GM19467 (cell line): ENCODE measurements at regions not wholly inside any gene's neighbourhood (a gene's known extent, or its start where the extent isn't known, plus 50 kb on each side); places are given as distances from the start of the nearest gene placed in this dataset.
"Not testable (repeated sequence)": the region's sequence is repeated elsewhere in the genome, so short reads cannot be mapped to it uniquely, and the experiment has no call there.

Source experiments
- ATAC-seq: cut with Tn5 transposase; IDR thresholded peaks from one replicate; pipeline ENCODE4 v1.9.1; 2021; ENCODE audit warnings: mild to moderate bottlenecking, moderate library complexity; ENCODE audit not compliant: unreplicated experiment

DNA sequence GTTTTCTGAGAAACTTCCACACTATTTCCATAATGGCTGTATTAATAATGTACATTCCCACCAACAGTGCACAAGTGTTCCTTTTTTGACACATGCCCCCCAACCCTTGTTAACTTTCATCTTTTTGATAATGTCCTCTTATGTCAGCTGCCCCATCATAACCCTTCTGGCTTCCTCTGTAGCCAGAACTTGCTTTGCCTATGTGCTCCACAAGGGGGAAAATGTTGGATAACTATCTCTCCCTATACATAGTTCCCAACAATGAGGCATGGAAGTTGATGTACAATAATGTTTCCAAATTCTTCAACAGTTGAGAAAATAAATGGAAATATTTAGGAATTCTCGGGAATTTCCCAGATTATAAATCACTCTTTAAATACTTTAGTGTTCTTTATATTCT, 142.9 kb downstream of the ASB9 start:
- ATAC-seq = no peak

DNA sequence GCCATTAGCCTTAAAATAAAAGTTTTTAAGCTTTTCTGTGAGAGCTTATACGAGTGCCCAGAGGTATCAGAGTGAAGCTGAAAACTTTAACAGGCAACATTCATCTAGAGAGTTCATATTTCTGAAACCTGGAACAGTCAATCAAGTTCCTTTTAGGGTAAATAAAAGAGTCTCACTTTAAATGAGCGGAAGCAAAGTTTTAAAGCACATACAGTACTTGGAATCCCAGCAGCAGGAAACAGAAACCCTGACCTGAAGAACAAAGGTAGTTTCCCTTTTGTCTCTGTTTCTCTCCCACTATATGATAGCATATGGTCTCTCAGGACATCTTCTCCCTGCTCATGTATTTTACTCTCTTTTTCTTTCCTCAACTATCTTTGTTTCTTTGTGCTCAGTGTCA, 153.0 kb downstream of the ASB9 start:
- ATAC-seq = no peak

DNA sequence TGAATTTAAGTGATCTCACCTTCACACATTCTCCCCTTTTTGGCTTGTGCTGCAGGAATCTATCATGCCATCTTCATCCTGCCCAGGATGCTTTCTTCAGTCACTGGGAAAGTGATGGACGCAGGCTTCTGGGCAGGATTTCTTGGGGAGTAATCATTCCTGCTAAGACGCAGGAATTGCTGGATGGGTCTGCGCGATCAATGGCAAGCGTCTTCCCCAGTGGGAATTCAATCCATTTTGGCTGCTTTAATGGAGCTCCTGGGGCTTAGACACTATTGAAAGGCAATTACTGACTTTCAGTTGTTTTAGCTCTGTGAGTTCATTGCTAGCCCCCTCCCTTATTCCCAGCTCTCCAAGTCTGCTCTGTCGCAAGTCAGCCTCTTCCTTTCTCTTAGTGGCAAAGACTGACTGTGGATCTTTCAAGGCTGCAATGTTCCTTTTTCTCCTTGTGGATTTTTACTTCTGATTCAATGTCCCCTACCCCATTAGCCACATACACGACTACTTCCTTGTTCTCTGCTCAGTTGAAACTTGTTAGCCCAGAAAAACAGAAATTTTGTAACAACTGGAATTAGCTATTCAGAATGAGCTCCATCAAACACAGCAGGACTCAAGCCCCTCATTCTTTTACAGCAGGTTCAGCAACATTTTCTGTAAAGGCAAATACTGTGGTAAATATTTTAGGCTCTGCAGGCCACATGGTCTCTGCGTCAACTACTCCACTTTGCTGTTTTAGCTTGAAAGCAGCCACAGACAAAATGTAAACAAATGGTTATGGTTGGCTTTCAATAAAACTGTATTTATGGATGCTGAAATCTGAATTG, 154.9 kb downstream of the ASB9 start:
- ATAC-seq = no peak

DNA sequence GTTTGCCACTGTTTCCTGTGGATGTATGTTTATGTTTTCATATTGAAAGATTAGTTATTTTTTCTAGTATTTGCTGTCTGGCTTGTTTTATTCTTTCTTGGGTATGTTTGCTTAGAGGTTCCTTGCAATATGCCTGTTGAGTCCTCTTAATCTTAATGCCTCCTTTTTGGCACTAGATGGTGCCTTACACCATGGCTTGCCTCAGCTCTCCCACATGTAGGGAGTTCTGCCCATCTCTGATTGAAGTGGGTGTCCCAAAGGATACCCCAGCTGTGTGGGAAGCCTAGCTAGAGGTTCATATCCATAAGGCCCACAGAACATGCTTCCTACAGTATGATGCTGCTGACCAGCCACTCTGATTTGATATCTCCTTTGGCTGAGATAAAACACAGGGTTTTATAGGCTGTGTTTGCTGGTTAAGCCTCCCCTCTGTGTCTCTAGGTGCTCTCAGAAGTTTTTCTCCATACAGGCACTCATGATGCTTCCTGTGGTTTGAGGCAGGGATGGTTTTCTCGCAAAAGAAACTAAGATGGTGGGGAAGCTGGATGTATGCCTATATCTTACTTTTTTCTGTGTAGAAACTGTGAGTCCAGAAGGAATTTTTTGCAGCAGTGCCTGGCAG, 162.4 kb downstream of the ASB9 start:
- ATAC-seq = no peak

DNA sequence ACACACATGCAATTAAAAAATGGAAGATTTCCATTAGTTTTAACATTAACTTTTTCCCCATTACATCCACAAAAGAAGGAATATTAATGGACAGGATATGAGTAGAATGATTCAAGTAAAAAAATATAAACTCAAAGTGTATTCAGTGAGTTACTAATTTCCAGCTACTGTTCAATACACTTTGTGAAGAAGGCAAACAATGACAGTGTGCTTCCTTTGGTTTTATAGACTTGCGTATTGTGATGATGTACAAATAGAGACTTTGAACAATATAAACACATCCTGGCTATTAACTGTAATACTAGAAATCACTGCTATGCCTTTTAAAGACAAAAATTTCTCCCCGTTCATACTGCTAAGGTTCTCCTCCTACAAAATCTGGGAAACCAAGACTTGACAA, 171.4 kb downstream of the ASB9 start:
- ATAC-seq = no peak

DNA sequence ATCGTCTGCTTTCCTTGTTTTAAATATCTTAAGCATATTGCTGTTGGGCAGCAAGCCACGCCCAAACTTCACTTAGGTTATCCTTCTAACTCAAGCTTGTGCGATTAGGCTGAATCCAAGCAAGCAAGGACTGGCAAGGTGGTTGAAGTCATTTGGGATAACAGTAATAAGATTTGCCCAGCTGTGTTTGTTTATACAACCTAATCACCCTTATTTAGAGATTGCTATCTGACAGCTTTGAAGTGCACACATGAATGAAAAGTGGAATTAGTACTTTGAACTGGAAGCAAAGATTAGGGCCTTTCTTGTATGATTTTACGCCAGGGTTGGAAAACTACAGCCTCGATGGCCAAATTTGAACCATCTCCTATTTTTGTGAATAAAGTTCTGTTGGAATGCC, 182.1 kb downstream of the ASB9 start:
- ATAC-seq = no peak

DNA sequence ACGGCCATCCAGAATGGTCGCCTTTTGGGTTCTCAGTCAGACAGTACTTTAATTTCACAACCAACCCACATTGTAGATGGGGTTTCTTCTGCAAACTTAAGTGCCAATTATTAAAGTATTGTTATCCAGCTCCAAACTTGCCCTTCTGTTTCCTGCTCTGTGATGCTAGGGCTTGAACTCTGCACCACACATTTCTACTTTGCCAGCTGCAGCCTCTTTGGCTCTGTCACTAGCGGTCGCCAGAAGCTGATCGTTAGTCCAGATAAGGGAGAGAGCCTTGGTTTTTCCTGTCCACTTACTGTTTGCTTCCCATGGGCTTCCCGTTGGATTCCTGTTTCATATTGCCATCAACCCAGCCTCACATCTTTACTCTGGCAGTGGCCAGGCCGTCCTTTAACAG, 196.6 kb downstream of the ASB9 start:
- no peak for ATAC-seq

DNA sequence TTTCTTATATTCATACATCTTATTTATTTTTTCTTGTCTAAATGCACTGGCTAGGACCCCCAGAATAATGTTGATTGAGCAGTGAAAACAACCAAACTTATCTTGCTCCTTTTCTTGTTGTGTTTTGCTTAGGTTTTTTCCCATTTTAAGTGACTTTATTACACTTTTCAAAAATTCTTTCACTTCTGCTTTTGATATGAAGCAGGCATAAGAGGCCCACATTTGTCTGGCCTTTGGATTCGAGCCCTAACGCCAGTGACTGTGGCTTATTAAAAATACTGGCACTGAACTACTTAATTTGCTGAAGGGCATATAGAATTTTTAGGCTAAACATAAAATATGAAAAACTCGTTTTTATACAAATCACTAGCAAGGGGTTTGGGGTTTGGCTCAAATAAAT, 197.0 kb downstream of the ASB9 start:
- no peak for ATAC-seq

DNA sequence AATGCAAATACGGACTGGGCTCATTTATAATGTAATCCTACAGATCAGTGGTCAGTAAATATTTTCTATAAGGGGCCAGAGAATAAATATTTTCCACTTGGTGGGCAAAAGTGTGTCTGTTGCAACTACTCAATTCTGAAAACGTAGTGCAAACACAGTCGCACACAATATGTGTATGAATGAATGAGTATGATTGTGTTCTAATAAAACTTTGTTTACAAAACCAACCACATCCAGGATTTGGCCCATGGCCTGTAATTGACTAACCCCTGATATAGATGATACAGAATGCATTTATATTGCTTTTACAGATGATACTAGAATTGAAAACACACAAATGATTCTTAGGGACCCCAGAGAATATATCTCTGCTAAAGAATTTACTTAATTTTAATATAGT, 197.6 kb downstream of the ASB9 start:
- ATAC-seq = no peak

DNA sequence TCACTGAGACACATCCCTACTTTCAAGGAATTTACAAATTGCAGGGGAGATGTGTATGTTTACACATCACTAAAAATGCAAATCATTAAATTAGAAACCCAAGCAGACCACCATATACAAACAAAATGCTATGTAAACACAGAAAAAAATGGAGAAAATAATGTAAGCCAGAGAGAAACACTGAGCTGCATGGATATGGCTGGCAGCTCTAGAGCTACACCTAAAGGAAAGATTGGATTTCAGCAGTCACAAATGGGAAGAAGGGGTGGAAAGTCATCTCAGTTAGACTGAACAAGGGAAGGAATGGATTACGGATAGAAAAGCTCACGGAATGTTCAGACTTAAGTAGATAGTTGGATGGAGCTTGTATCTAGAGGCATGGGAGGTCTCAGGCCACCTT, 186.3 kb downstream of the MOSPD2 start:
- no peak for ATAC-seq

DNA sequence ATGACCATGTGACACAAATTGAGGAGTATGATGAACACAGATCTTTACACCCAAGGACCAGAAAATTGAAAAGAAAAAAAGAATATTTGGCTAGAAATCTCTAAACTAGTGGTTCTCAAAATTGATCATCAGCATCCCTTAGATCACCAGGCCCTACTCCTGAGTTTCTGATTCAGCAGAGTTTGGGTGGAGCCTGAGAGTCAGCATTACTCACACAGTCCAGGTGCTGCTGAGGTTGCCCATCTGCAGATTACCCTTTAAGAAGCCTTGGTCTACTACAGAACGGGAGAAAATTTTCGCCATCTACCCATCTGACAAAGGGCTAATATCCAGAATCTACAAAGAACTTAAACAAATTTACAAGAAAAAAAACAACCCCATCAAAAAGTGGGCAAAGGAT, 182.8 kb downstream of the MOSPD2 start:
- no peak for ATAC-seq

DNA sequence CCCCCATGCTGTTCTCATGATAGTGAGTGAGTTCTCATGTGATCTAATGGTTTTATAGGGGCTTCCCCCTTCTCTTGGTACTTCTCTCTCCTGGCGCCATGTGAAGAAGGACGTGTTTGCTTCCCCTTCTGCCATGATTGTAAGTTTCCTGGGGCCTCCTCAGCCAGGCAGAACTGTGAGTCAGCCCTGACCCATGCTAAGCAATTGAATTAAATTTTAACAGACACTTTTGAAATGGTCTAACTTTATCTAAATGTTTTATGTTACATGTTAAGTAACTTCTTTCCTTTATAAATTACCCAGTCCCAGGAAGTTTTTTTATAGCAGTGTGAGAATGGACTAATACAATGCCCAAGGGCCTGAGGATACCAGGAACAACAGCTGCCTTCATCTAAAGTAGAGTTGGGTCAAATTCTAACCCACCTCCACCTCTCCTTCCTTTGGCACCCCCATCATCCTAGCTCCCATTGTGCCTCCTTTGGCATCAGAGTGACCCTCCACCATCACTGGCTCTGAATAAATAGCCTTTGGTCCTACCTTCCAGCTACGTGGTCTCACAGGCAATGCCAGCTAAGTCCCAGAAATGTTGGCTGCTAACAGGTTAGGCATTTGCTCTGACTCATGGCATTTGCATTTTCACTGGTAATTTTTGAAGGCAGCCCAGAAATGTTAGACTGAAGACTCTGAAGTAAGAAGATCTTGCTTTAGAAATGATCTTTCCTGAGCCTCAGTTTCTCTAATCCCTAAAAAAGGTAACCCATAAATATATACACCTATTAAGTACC, 182.1 kb downstream of the MOSPD2 start:
- no peak for ATAC-seq

DNA sequence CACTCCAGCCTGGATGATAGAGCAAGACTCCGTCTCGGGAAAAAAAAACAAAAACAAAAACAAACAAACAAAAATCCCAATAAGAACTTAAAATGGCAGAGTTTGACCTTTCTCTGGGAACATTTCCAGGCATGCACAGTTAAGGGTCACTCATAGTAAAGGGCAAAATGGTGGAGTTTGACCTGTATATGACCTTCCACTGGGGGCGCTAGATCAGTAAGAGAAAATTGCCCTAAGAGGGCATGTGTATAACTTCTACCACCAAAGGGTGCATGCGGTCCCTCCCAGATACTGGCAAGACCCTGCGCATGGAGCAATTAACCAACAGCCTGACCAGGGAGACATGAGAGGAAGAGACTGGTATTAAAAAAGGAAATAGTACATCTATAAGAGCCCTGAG, 177.2 kb downstream of the MOSPD2 start:
- no peak for ATAC-seq

DNA sequence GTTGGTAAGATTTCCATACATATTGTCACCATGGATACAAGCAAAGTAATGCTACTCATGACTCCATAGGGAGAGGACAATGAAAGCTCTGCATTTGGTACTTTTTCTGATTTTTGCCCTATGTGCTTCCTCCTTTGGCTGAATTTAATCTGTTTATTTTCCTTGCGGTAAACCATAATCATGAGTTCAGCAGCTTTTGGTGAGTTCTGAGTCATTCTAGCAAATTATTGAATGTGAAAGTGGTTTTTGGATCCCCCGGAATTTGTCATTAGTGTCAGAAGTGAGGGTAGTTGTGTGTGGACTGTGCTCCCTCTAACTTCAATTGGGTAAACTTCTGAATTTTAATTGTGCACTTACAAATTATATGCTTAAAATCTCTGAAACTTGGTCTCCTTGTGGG, 170.3 kb downstream of the MOSPD2 start:
- no peak for ATAC-seq

DNA sequence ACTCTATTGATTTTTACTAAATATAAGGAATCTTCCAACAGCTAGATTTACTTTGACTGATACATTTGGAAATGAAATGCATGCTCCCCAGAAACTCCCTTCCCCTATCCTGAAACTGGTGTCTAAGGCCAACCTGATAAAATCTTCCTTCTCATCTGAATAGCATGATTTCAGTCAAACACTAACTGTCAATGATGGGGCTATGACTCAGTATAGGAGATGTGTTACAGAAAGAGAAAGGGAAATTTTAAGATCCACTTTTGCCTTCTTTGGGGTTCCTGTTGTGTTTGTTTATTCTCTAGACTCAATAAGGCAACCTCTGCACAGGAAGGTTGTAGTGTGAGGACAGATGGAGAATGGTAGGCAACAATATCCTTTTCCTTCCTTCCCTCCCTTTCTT, 160.7 kb downstream of the MOSPD2 start:
- ATAC-seq = no peak

DNA sequence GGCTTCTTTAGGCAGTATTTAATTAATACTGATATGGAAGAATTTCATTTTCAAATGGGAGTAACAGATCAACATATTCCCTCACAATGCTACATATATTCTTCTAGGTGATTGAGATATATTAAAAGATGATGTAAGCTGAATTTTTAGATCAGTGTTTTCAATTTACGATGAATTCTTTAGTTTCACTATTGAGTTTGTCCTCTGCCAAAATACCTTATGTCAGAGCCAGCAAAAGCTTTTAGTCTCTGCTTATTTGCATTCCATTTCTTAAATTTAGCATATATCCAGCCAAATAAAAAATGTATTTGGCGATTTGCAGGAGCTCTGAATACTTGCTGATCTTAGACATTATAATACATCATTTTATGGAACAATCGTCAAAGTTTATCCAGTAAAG, 144.3 kb downstream of the MOSPD2 start:
- ATAC-seq = no peak

DNA sequence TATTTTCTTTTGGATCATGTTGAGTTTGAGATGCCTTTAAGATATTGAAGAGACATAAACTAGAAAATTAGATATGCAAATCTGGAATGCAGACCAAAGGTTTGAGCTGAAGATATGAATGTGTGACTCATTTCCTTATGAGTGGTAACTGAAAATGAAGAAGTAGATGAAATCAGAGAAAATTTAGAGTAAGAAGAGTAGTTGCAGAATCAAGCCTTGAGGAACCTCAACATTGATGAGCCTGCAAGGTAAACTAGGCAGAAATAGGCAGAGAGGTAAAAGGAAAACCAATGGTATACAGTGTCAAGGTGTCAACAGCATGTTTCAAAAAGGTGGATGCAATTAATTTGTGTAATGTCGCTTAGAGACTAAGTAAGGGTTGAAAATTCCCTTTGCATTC, 142.8 kb downstream of the MOSPD2 start:
- ATAC-seq = no peak

DNA sequence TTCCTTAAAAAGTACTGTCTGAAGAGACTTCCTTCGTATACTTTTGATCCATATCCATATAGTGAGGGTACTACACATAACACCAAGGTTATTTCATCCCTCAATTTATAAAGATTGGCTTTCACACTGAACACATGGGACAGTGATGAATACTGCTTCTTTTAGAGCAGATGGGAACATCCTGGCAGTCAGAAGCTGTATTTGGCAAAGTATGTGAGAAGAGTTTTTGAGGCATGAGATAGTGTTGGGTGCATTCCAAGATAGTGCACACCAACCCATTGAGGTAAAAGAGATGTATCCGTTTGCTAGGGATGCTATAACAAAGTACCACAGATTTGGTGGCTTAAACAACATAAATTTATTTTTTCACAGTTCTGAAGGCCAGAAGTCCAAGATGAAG, 141.1 kb downstream of the MOSPD2 start:
- ATAC-seq = no peak

DNA sequence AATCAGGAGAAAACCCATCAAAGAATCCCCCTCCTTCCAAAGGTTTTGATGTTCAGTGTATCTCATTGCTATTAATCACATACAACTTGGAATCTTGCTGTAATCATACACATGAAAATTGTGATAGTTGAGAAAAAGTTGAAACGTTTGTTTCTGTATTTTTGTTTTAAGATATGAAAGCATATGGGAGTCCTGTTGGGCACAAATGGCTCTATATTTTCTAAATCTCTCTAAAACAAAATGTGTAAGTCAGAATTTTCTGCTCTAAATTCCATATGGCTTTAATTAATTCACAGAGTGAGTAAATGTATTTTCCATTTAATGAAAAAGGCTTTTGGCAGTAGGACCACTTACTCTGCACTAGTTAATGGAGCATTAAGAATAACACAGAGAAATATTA, 140.2 kb downstream of the MOSPD2 start:
- no peak for ATAC-seq

DNA sequence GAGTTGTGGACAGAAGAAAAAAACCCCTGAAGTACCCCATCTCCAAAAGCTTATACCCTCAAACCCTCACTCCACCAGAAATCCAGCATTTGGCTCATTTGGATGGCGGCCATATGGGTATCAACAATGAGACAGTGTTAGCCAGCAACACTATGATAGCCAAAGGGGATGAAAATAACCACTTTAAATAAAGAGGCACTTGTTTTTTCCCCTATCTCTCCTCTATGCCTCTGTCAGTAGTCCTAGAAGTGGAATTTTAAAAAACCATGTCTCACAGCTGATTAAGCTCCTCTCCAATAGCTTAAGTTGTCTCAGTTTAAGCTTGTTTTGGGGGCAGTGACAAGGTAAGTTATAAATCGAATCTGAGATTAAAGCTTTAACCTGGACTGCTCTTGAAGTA, 124.0 kb downstream of the MOSPD2 start:
- no peak for ATAC-seq

DNA sequence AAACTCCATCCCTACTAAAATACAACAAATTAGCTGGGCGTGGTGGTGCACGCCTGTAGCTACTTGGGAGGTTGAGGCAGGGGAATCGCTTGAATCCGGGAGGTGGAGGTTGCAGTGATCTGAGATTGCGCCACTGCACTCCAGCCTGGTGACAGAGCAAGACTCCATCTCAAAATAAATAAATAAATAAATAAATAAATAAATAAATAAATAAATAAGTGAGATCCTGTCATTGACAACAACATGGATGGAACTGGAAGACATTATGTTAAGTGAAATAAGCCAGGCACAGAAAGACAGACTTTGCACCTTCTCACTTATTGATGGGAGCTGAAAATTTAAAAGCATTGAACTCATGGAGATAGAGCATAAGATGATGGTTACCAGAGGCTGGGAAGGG, 111.2 kb downstream of the MOSPD2 start:
- ATAC-seq = not testable (repeated sequence)
